ENCODE measurements at regions not wholly inside any gene's neighbourhood (a gene's known extent, or its start where the extent isn't known, plus 50 kb on each side); places are given as distances from the start of the nearest gene placed in this dataset.
A peak's percentile ranks its signal among the peaks of the same experiment; 100 is the strongest.
"Not testable (repeated sequence)": the region's sequence is repeated elsewhere in the genome, so short reads cannot be mapped to it uniquely, and the experiment has no call there.

DNA sequence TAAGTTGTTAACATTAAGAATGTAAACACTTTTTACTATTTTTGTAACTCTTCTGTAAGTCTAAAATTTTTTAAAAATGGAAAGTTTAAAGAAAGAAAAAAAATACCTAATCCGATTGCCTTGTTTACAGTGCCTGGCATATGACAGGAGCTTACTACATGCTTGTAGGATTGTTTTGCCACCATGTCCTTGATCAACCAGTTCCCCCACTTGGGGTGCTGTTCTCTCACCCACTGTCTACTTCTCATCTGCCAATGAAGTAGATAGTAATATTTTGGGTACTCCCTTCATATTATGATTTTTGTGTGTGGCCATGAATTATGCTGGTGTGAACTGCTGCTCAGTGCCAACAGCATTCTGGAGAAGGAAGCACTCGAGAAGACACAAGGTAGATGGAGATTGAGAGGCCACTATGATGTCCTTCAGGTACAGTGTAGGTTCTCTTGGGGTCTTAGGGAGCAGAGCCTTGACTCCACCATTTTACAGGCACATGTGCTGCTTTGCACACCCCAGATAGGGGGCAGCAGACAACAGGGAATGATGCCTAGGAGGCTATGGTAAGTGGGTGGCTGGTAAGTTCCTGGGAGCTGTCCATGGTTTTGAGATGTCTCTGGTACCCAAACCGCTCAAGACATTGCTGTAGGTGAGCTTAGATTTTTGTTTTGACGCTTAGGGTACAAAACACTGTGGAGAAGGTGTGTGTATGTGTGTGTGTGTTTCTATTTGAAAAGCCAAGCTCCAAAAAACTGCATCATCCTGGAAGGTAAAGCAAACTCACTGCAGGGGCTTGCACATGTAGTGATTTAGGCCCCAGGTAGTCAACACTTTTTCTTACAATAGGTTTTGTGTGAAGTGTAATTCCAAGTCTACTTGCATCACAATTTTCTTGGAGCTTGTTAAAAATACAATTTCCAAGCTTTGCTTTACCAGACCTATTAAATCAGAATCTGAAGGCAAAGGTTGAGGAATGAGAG is 494.5 kb upstream of the LARGE1 start:
- TF ChIP-seq EZH2 (IDR thresholded peaks at IDR 0.05) (no peak), POLR2AphosphoS5 (IDR thresholded peaks at IDR 0.05; ENCODE audit: borderline replicate concordance, low read depth, low read length) (no peak), FOXP2 (optimal IDR thresholded peaks at IDR 0.05; ENCODE audit: control extremely low read depth, extremely low read length, insufficient read depth) (no peak)
- peak; percentile 64 for DNase-seq (ENCODE audit: low read depth, low spot score)

DNA sequence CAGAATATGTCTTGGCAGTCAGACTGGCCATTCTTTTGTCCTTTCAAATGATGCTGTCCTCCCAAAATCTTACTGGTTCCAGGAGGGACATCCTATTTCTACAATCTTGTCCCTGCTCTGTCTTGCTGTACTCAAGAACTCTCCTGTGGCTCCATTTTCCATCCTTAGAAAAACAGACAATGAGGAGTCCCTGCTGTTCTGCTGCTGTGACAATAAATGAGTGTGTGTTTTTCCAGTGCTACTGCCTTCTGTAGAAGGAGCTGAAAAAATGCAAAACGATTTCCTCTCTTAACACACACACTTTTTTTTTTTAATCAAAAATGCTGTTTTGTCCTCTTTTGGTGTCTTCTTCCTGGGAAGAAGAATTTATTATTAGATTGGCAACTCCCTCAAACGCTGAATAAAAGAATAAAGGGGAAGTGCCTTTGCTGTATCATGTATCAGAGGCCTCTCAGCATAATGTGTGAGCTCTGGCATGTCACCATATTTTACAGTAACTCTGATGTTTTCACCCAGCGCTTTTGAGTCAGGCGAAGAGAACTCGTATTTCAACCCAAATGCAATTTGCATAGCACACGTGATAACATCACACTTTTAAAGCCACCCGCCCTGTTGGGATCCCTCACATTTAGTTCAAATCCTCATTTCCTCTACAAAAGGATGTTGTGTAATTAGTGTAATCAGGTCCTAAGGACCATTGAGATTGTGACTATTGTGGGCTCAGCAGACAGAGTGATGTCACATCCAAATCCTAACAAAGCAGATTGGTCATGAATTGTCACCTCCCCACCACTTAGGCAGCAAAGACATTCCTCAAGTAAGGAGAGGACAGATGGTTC is 496.0 kb upstream of the LARGE1 start:
- no peak overlapping the region for H3K27ac ChIP-seq
- H3K36me3 ChIP-seq (ENCODE audit: insufficient read depth, low read length) = no peaks in the 10 kb centered on the region
- H3K4me3 ChIP-seq = no peak overlapping the region
- no peak for DNase-seq (ENCODE audit: low read depth, low spot score)
- H3K9me3 ChIP-seq (ENCODE audit: low read depth, low read length) = no peaks in the 10 kb centered on the region
- TF ChIP-seq FOXP2 (optimal IDR thresholded peaks at IDR 0.05; ENCODE audit: control extremely low read depth, extremely low read length, insufficient read depth) = no peak
- no peak for TF ChIP-seq POLR2AphosphoS5 (IDR thresholded peaks at IDR 0.05; ENCODE audit: borderline replicate concordance, low read depth, low read length)
- TF ChIP-seq EZH2 (IDR thresholded peaks at IDR 0.05) = no peak
- H3K9ac ChIP-seq (ENCODE audit: insufficient read length) = no peak overlapping the region

More for the DNA sequence above, 494.5 kb upstream of the LARGE1 start:
- H3K4me3 ChIP-seq = no peak overlapping the region
- no peak overlapping the region for H3K27ac ChIP-seq
- H3K36me3 ChIP-seq (ENCODE audit: insufficient read depth, low read length) = no peaks in the 10 kb centered on the region
- no peak overlapping the region for H3K9ac ChIP-seq (ENCODE audit: insufficient read length)
- H3K9me3 ChIP-seq (ENCODE audit: low read depth, low read length) = no peaks in the 10 kb centered on the region

GRCh38 chr22:34422948-34423347 is 502.7 kb upstream of the LARGE1 start:
- H3K27ac ChIP-seq; H3K4me3 ChIP-seq; H3K9me3 ChIP-seq (ENCODE audit: low read depth, low read length); H3K9ac ChIP-seq (ENCODE audit: insufficient read length); H3K36me3 ChIP-seq (ENCODE audit: insufficient read depth, low read length); DNase-seq (ENCODE audit: low read depth, low spot score): not testable (repeated sequence)

- no peak overlapping the region for H3K27ac ChIP-seq
- H3K36me3 ChIP-seq (ENCODE audit: insufficient read depth, low read length) = no peaks in the 10 kb centered on the region
- DNase-seq (ENCODE audit: low read depth, low spot score) = no peak
- H3K9me3 ChIP-seq (ENCODE audit: low read depth, low read length) = no peaks in the 10 kb centered on the region
- H3K9ac ChIP-seq (ENCODE audit: insufficient read length) = no peak overlapping the region
- TF ChIP-seq FOXP2 (optimal IDR thresholded peaks at IDR 0.05; ENCODE audit: control extremely low read depth, extremely low read length, insufficient read depth) = no peak
- no peak for TF ChIP-seq POLR2AphosphoS5 (IDR thresholded peaks at IDR 0.05; ENCODE audit: borderline replicate concordance, low read depth, low read length)
- TF ChIP-seq EZH2 (IDR thresholded peaks at IDR 0.05) = no peak
- H3K4me3 ChIP-seq = no peak overlapping the region
Measured at GRCh38 chr22:34427436-34427835, 507.2 kb upstream of the LARGE1 start.

GRCh38 chr22:34427841-34428240 is 507.6 kb upstream of the LARGE1 start:
- no peak overlapping the region for H3K4me3 ChIP-seq
- no peaks in the 10 kb centered on the region for H3K9me3 ChIP-seq (ENCODE audit: low read depth, low read length)
- no peaks in the 10 kb centered on the region for H3K36me3 ChIP-seq (ENCODE audit: insufficient read depth, low read length)
- H3K9ac ChIP-seq (ENCODE audit: insufficient read length) = no peak overlapping the region
- TF ChIP-seq POLR2AphosphoS5 (IDR thresholded peaks at IDR 0.05; ENCODE audit: borderline replicate concordance, low read depth, low read length) = no peak
- TF ChIP-seq FOXP2 (optimal IDR thresholded peaks at IDR 0.05; ENCODE audit: control extremely low read depth, extremely low read length, insufficient read depth) = no peak
- TF ChIP-seq EZH2 (IDR thresholded peaks at IDR 0.05) = no peak
- no peak overlapping the region for H3K27ac ChIP-seq
- DNase-seq (ENCODE audit: low read depth, low spot score) = no peak

DNA sequence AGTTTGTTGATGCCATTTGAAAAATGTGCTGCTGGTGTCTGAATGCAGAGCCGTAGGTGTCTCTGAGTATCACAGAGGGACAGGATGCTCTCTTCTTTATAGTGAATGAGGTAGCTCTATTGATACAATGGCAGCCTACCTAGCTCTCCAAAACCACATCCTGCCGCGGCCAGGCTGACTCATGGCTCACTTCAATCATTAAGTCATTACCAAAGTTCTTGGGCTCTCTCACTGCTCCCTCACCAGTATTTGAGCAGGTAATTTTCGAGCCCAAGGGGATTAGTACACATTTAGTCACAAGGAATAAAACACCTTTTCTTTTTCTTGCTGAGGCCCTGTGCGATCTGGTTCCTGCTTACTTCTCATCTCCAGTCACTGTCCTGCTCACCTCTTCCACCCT is 509.0 kb upstream of the LARGE1 start:
- no peaks in the 10 kb centered on the region for H3K9me3 ChIP-seq (ENCODE audit: low read depth, low read length)
- no peak overlapping the region for H3K9ac ChIP-seq (ENCODE audit: insufficient read length)
- H3K4me3 ChIP-seq = no peak overlapping the region
- H3K36me3 ChIP-seq (ENCODE audit: insufficient read depth, low read length) = no peaks in the 10 kb centered on the region
- no peak for DNase-seq (ENCODE audit: low read depth, low spot score)
- TF ChIP-seq EZH2 (IDR thresholded peaks at IDR 0.05) (no peak), FOXP2 (optimal IDR thresholded peaks at IDR 0.05; ENCODE audit: control extremely low read depth, extremely low read length, insufficient read depth) (no peak), POLR2AphosphoS5 (IDR thresholded peaks at IDR 0.05; ENCODE audit: borderline replicate concordance, low read depth, low read length) (no peak)
- no peak overlapping the region for H3K27ac ChIP-seq

DNA sequence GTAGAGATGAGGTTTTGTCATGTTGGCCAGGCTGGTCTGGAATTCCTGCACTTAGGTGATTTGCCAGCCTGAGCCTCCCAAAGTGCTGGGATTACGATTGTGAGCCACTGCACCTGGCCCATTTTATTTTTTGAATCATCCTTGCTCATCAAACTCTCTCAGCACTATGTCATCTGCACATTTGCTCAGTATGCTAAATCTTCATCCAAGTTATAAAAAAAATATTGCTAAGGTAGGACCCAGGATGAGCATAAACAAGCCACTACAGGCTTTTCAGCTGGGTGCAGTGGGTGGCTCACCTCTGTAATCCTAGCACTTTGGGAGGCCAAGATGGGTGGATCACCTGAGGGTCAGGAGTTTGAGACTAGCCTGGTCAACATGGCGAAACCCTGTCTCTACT is 510.1 kb upstream of the LARGE1 start:
- H3K9me3 ChIP-seq (ENCODE audit: low read depth, low read length) = no peaks in the 10 kb centered on the region
- DNase-seq (ENCODE audit: low read depth, low spot score) = no peak
- H3K4me3 ChIP-seq = no peak overlapping the region
- H3K36me3 ChIP-seq (ENCODE audit: insufficient read depth, low read length) = no peaks in the 10 kb centered on the region
- TF ChIP-seq POLR2AphosphoS5 (IDR thresholded peaks at IDR 0.05; ENCODE audit: borderline replicate concordance, low read depth, low read length) (no peak), EZH2 (IDR thresholded peaks at IDR 0.05) (no peak), FOXP2 (optimal IDR thresholded peaks at IDR 0.05; ENCODE audit: control extremely low read depth, extremely low read length, insufficient read depth) (no peak)
- no peak overlapping the region for H3K9ac ChIP-seq (ENCODE audit: insufficient read length)
- H3K27ac ChIP-seq = no peak overlapping the region

DNA sequence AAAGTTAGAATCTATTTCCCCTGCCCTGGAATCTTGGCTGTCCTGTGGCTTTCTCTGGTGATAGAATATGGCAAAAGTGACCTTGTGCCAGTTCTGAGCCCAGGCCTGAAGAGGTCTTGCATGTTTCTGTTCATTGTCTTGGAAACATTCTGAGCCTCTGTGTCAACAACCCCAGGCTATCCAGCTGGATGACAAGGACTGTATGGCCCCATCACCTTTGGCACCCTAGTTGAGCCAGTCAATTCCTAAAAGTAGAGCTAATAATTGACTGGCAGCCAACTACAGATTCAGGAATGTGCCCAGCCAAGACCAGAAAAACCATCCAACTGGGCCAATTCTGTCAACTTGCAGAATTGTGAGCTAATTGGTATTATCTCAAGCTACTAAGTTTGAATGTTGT is 514.1 kb upstream of the LARGE1 start:
- no peaks in the 10 kb centered on the region for H3K9me3 ChIP-seq (ENCODE audit: low read depth, low read length)
- no peak overlapping the region for H3K27ac ChIP-seq
- TF ChIP-seq EZH2 (IDR thresholded peaks at IDR 0.05) = no peak
- no peak for TF ChIP-seq FOXP2 (optimal IDR thresholded peaks at IDR 0.05; ENCODE audit: control extremely low read depth, extremely low read length, insufficient read depth)
- no peak for TF ChIP-seq POLR2AphosphoS5 (IDR thresholded peaks at IDR 0.05; ENCODE audit: borderline replicate concordance, low read depth, low read length)
- no peak overlapping the region for H3K4me3 ChIP-seq
- H3K9ac ChIP-seq (ENCODE audit: insufficient read length) = no peak overlapping the region
- no peak for DNase-seq (ENCODE audit: low read depth, low spot score)
- H3K36me3 ChIP-seq (ENCODE audit: insufficient read depth, low read length) = no peaks in the 10 kb centered on the region

All from SK-N-MC (cell line).